Vagina (tissue), 2 donors: ENCODE measurements at regions not wholly inside any gene's neighbourhood (a gene's known extent, or its start where the extent isn't known, plus 50 kb on each side); places are given as distances from the start of the nearest gene placed in this dataset.

Source experiments
- POLR2A ChIP-seq, 2 donors: fragments of 450-650 bp; IDR thresholded peaks; one replicate each; pipeline ENCODE4 v1.6.1; 2017; ENCODE audit warnings: antibody characterized with exemption in 2 of 2, mild to moderate bottlenecking in 2 of 2, moderate library complexity in 2 of 2
- POLR2AphosphoS5 ChIP-seq, 2 donors: sonication (generic); formaldehyde crosslinking; IDR thresholded peaks; one replicate each; pipeline ENCODE4 v1.9.0; 2017; ENCODE audit warnings: antibody characterized with exemption in 2 of 2, mild to moderate bottlenecking in 2 of 2, low read depth in 1 of 2; ENCODE audit not compliant: insufficient read depth in 1 of 2
- TF ChIP-seq, protein P1 (sequence below), 3 experiments: fragments of 450-650 bp in 2 of 3; fragments of 200-600 bp in 1 of 3; sonication (generic) in 1 of 3; IDR thresholded peaks; one replicate each; pipeline ENCODE4 v1.5.1; 2017 to 2019; ENCODE audit warnings: antibody characterized with exemption in 3 of 3, mild to moderate bottlenecking in 2 of 3, moderate library complexity in 2 of 3

DNA sequence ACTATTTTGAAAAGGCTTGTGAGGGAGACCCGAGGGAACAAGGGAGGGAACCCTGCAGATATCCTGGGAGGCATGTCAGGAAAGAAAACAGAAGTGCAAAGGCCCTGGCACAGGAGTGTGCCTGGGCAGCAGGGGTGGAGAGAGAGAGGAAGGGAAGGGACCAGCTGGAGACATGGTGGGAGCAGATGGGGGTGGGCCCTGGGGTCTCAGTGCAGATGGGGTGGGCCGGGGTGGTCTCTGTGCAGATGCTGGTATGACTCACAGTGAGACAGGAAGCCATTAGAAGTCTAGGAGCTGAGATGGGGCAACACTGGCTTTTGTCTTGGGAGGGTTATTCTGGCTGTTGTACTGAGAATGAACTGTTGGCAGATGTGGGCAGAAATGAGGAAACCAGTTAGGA is 363.6 kb upstream of the C1orf174 start:
- TF ChIP-seq, protein P1, sequence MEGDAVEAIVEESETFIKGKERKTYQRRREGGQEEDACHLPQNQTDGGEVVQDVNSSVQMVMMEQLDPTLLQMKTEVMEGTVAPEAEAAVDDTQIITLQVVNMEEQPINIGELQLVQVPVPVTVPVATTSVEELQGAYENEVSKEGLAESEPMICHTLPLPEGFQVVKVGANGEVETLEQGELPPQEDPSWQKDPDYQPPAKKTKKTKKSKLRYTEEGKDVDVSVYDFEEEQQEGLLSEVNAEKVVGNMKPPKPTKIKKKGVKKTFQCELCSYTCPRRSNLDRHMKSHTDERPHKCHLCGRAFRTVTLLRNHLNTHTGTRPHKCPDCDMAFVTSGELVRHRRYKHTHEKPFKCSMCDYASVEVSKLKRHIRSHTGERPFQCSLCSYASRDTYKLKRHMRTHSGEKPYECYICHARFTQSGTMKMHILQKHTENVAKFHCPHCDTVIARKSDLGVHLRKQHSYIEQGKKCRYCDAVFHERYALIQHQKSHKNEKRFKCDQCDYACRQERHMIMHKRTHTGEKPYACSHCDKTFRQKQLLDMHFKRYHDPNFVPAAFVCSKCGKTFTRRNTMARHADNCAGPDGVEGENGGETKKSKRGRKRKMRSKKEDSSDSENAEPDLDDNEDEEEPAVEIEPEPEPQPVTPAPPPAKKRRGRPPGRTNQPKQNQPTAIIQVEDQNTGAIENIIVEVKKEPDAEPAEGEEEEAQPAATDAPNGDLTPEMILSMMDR (IDR thresholded peaks at IDR 0.05) = no peak
- TF ChIP-seq POLR2A (IDR thresholded peaks at IDR 0.05) (no peak), POLR2AphosphoS5 (IDR thresholded peaks at IDR 0.05; ENCODE audit: insufficient read depth in 1 of 2, low read depth in 1 of 2) (no peak)
